OCI-LY7 (cell line): ENCODE measurements at regions not wholly inside any gene's neighbourhood (a gene's known extent, or its start where the extent isn't known, plus 50 kb on each side); places are given as distances from the start of the nearest gene placed in this dataset.

Experiments
- EZH2phosphoT487 ChIP-seq: fragments of 200-600 bp; sonication (generic); IDR thresholded peaks from 2 replicates; pipeline ENCODE4 v1.6.1; 2018; ENCODE audit warnings: low read depth, borderline replicate concordance, mild to moderate bottlenecking, mixed run types, antibody characterized with exemption, low read length, moderate library complexity, mixed read lengths
- TF ChIP-seq, protein P1 (sequence below): fragments of 200-600 bp; sonication (generic); conservative IDR thresholded peaks from 2 replicates; pipeline ENCODE4 v1.5.1; 2014; ENCODE audit warnings: mild to moderate bottlenecking, antibody characterized with exemption, low read length, moderate library complexity, mixed read lengths

GRCh38 chr10:52619052-52619451 is 153.5 kb downstream of the MBL2 start:
- TF ChIP-seq, protein P1, sequence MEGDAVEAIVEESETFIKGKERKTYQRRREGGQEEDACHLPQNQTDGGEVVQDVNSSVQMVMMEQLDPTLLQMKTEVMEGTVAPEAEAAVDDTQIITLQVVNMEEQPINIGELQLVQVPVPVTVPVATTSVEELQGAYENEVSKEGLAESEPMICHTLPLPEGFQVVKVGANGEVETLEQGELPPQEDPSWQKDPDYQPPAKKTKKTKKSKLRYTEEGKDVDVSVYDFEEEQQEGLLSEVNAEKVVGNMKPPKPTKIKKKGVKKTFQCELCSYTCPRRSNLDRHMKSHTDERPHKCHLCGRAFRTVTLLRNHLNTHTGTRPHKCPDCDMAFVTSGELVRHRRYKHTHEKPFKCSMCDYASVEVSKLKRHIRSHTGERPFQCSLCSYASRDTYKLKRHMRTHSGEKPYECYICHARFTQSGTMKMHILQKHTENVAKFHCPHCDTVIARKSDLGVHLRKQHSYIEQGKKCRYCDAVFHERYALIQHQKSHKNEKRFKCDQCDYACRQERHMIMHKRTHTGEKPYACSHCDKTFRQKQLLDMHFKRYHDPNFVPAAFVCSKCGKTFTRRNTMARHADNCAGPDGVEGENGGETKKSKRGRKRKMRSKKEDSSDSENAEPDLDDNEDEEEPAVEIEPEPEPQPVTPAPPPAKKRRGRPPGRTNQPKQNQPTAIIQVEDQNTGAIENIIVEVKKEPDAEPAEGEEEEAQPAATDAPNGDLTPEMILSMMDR: no peak
- TF ChIP-seq EZH2phosphoT487: no peak
